Choroid plexus epithelial cell (primary cell): ENCODE measurements at regions not wholly inside any gene's neighbourhood (a gene's known extent, or its start where the extent isn't known, plus 50 kb on each side); places are given as distances from the start of the nearest gene placed in this dataset.

Experiments used
- DNase-seq: peaks from one replicate; pipeline ENCODE4 v3.0.0-alpha.2; 2010; ENCODE audit warnings: low read depth
- H3K4me3 ChIP-seq: 2 replicates; pipeline ENCODE4 v1.5.1; 2011; ENCODE audit warnings: low read depth, mild to moderate bottlenecking, control low read depth, low read length, moderate library complexity
- CTCF ChIP-seq: conservative IDR thresholded peaks from 2 replicates; pipeline ENCODE4 v1.5.1; 2011; ENCODE audit warnings: low read depth, mild to moderate bottlenecking, control low read depth, inconsistent platforms, low read length, moderate library complexity

DNA sequence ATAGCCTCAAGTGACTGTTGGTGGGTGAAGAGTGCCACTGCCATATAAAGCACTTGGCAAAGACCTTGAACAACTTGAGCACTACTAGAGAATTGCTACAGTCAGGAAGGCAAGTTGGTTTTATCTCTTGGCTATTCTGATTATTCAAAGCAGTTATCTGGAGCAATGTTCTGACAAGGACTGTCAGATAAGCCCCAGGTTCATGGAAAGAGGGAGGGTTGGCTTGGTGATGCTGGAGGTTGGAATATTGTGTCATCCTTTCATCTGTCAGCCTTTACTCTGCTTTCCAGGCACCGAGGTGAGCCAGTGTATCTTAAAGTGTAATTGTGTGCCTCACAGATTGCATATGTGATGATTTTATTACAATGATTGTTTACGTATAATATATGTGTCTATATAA lies 548.4 kb upstream of the ZNF608 start:
- no peak for TF ChIP-seq CTCF
- DNase-seq = no peak
- H3K4me3 ChIP-seq = no peak overlapping the region

GRCh38 chr5:125295405-125295872 lies 549.0 kb upstream of the ZNF608 start:
- no peak overlapping the region for H3K4me3 ChIP-seq
- peak; percentile 68 for DNase-seq
- no peak for TF ChIP-seq CTCF

- H3K4me3 ChIP-seq = no peak overlapping the region
- peak; percentile 31 for DNase-seq
- TF ChIP-seq CTCF = no peak
These were observed 551.8 kb upstream of the ZNF608 start for GRCh38 chr5:125298258-125298657.

DNA sequence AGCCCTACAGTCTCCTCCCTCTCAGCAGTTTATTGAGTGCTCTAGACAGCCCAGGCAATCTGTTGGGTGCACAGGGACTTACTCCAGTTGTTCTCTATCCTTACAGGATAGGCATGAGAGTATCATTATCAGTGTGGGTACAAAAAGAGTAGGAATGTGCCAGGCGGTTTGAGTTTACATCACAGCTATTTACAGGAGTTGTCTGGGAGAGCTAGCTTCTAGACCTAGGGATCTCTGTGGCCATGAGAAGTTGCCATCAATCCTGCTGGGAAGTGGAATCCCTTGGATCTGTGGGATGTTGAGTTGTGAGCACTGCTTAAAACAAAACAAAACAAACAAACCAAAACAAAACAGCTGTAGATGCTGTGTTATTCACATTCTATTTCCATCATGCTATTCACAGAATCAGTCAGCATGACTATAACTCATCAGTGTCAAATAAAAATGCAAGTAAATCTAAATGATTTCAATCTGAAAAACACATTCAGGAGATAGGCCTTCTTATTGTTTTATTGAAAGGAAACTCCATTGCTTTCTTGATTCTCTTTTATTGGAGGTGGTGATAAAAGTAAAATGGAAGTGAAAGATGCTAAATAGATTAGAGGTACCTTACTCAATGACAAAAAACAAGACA lies 552.4 kb upstream of the ZNF608 start:
- DNase-seq = no peak
- H3K4me3 ChIP-seq = no peak overlapping the region
- no peak for TF ChIP-seq CTCF

DNA sequence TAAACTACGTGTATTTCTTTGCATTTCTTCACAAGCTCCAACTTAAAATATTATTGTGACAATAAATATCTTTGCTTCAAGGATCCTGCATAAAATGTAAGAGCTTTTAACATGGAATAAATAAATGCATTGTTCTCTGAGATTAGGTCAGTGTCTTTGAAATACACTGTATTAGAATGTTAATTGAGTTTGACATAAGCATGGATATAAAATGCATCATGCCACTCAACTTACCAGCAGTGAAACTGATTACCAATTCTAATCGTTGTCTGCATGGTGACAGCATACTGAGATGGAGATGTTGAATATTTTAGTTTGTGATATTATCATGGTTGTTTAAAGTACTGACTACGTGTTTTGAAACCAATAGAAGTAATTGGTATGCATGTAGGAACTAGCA lies 555.3 kb upstream of the ZNF608 start:
- no peak overlapping the region for H3K4me3 ChIP-seq
- DNase-seq = no peak
- no peak for TF ChIP-seq CTCF

- no peak for DNase-seq
- TF ChIP-seq CTCF = no peak
These were observed 556.1 kb upstream of the ZNF608 start for GRCh38 chr5:125302577-125302976.

GRCh38 chr5:125306741-125307140 lies 560.3 kb upstream of the ZNF608 start:
- no peak overlapping the region for H3K4me3 ChIP-seq
- DNase-seq = no peak
- no peak for TF ChIP-seq CTCF

More at GRCh38 chr5:125302577-125302976, 556.1 kb upstream of the ZNF608 start:
- H3K4me3 ChIP-seq = no peak overlapping the region
